ENCODE measurements at regions not wholly inside any gene's neighbourhood (a gene's known extent, or its start where the extent isn't known, plus 50 kb on each side); places are given as distances from the start of the nearest gene placed in this dataset.

DNA sequence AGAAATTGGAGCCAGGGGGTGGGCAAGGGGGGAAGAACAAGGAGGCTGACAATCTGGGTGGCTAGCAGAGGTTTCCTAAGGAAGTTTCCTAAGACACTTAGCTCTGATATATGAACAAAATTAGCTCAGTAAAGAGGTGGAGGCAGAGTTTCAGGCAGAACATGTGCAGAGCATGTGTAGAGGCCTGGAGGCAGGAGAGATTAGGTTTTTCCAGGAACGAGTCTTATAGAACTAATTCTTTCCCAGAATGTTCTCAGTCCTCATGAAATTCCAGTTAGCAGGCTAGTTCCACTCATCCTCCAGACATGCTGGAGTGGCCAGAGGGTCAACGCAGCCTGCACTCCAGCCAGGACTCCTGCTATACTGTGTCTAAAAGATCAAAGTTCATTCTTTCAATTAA, 184.7 kb downstream of the LACC1 start:
- Histone ChIP-seq H3K4me3 (ENCODE audit: insufficient read length, low read depth) (no peak overlapping the region), H3K9ac (ENCODE audit: insufficient read length, low read depth) (no peak overlapping the region), H3K9me3 (ENCODE audit: insufficient read depth, low read length) (peaks cover 8% of the 10 kb centered on the region; the same call in 1 of the 2 replicates), H3K36me3 (ENCODE audit: insufficient read depth, insufficient read length, low read length) (no peaks in the 10 kb centered on the region), H3K4me1 (ENCODE audit: insufficient read depth, insufficient read length) (no peaks in the 10 kb centered on the region), H3K27me3 (ENCODE audit: insufficient read depth, insufficient read length) (no peaks in the 10 kb centered on the region)
- TF ChIP-seq SUZ12 (IDR thresholded peaks at IDR 0.05; ENCODE audit: extremely low read depth, insufficient read depth, insufficient read length), result no peak
- TF ChIP-seq YY1 (IDR thresholded peaks at IDR 0.05; ENCODE audit: insufficient read depth, insufficient read length), result no peak
- TF ChIP-seq ZNF274 (IDR thresholded peaks at IDR 0.05; ENCODE audit: low read depth, low read length), result no peak
- DNase-seq (ENCODE audit: low read depth, low spot score), result no peak

DNA sequence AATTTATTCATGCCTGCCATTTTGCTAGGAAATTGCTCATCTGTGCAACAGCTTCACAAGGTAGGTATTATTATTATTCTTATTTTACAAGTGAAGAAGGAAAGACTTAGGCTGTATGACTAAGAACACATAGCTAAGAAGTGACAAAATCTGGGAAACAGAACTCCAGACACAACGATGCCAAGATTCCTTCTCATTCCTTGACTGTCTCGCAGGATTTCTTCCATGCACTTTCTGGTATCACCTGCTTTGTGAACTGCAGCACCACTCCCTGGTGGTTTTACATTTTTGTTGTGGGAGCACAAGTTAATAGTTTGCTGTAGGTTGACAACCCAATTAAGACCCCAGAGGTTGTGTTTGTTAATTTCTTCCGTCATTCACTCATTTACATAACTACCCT, 188.5 kb downstream of the LACC1 start:
- Histone ChIP-seq H3K9me3 (ENCODE audit: insufficient read depth, low read length) (peaks cover 8% of the 10 kb centered on the region; the same call in 1 of the 2 replicates), H3K4me1 (ENCODE audit: insufficient read depth, insufficient read length) (no peaks in the 10 kb centered on the region), H3K4me3 (ENCODE audit: insufficient read length, low read depth) (no peak overlapping the region), H3K27me3 (ENCODE audit: insufficient read depth, insufficient read length) (no peaks in the 10 kb centered on the region), H3K9ac (ENCODE audit: insufficient read length, low read depth) (no peak overlapping the region), H3K36me3 (ENCODE audit: insufficient read depth, insufficient read length, low read length) (no peaks in the 10 kb centered on the region)
- no peak for TF ChIP-seq ZNF274 (IDR thresholded peaks at IDR 0.05; ENCODE audit: low read depth, low read length)
- no peak for TF ChIP-seq YY1 (IDR thresholded peaks at IDR 0.05; ENCODE audit: insufficient read depth, insufficient read length)
- TF ChIP-seq SUZ12 (IDR thresholded peaks at IDR 0.05; ENCODE audit: extremely low read depth, insufficient read depth, insufficient read length), result no peak
- DNase-seq (ENCODE audit: low read depth, low spot score), result no peak

DNA sequence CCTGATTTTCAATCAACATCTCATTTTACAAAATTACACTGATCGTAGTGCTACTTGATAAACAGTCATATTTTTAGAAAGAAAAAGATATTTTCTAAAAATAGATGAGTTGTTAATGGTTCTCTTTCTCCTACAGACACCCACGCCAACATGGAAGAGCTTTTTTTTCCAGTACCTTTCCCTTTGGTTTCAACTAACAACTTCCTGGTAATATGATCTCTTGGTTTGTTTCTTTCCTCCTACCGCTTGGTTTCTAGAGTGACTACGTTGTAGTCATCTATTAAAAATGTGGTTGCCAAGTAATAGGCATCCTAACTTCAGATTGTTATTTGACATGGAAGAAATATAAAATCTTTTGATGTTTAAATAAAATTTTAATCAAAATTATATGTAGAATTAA, 189.0 kb downstream of the LACC1 start:
- Histone ChIP-seq H3K4me1 (ENCODE audit: insufficient read depth, insufficient read length) (no peaks in the 10 kb centered on the region), H3K27me3 (ENCODE audit: insufficient read depth, insufficient read length) (no peaks in the 10 kb centered on the region), H3K4me3 (ENCODE audit: insufficient read length, low read depth) (no peak overlapping the region), H3K9me3 (ENCODE audit: insufficient read depth, low read length) (peaks cover 8% of the 10 kb centered on the region; the same call in 1 of the 2 replicates), H3K9ac (ENCODE audit: insufficient read length, low read depth) (no peak overlapping the region), H3K36me3 (ENCODE audit: insufficient read depth, insufficient read length, low read length) (no peaks in the 10 kb centered on the region)
- TF ChIP-seq SUZ12 (IDR thresholded peaks at IDR 0.05; ENCODE audit: extremely low read depth, insufficient read depth, insufficient read length) (no peak), YY1 (IDR thresholded peaks at IDR 0.05; ENCODE audit: insufficient read depth, insufficient read length) (no peak), ZNF274 (IDR thresholded peaks at IDR 0.05; ENCODE audit: low read depth, low read length) (no peak)
- no peak for DNase-seq (ENCODE audit: low read depth, low spot score)

DNA sequence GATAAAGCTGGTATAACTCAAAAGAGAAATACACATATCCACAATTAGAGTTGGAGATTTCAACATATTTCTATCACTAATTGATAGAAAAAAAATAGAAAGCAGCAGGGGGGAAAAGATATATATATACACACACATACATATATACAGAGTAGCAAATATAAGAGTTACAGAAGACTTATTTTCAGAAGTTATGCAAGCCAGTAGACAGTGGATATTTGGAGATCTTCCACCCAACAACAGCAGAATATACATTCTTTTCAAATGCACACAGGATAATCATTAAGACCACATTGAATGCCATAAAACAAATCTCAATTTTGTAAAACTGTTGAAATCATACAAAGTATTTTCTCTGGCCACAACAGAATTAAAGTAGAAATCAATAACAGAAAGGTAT, 192.8 kb downstream of the LACC1 start:
- no peaks in the 10 kb centered on the region for H3K27me3 ChIP-seq (ENCODE audit: insufficient read depth, insufficient read length)
- peaks cover 8% of the 10 kb centered on the region; the same call in 1 of the 2 replicates for H3K9me3 ChIP-seq (ENCODE audit: insufficient read depth, low read length)
- TF ChIP-seq YY1 (IDR thresholded peaks at IDR 0.05; ENCODE audit: insufficient read depth, insufficient read length) (no peak), SUZ12 (IDR thresholded peaks at IDR 0.05; ENCODE audit: extremely low read depth, insufficient read depth, insufficient read length) (no peak), ZNF274 (IDR thresholded peaks at IDR 0.05; ENCODE audit: low read depth, low read length) (no peak)
- no peaks in the 10 kb centered on the region for H3K4me1 ChIP-seq (ENCODE audit: insufficient read depth, insufficient read length)
- no peak overlapping the region for H3K4me3 ChIP-seq (ENCODE audit: insufficient read length, low read depth)
- no peak overlapping the region for H3K9ac ChIP-seq (ENCODE audit: insufficient read length, low read depth)
- DNase-seq (ENCODE audit: low read depth, low spot score), result no peak
- H3K36me3 ChIP-seq (ENCODE audit: insufficient read depth, insufficient read length, low read length), result no peaks in the 10 kb centered on the region

DNA sequence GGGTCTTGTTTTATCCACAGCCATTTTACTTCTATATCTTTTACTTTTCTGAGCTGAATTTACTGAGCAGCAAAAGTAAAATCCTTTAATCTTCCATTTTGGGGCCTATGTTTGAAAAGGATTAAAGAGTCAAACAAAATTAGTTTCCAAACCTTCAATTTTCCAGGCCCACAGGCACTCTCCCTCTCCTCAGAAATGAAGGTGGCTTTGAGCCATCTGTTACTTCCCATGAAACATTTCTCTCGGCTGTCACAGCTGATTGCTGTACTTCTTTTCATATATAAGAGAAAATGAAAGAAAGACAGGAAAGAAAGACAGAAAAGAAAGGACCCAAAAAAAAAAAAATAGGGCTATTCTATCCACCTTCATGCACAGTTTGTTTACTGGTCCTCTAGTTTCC, 194.9 kb downstream of the LACC1 start:
- DNase-seq (ENCODE audit: low read depth, low spot score), result no peak
- Histone ChIP-seq H3K27me3 (ENCODE audit: insufficient read depth, insufficient read length) (no peaks in the 10 kb centered on the region), H3K9ac (ENCODE audit: insufficient read length, low read depth) (no peak overlapping the region), H3K4me1 (ENCODE audit: insufficient read depth, insufficient read length) (no peaks in the 10 kb centered on the region), H3K36me3 (ENCODE audit: insufficient read depth, insufficient read length, low read length) (no peaks in the 10 kb centered on the region), H3K4me3 (ENCODE audit: insufficient read length, low read depth) (no peak overlapping the region), H3K9me3 (ENCODE audit: insufficient read depth, low read length) (no peaks in the 10 kb centered on the region)
- TF ChIP-seq SUZ12 (IDR thresholded peaks at IDR 0.05; ENCODE audit: extremely low read depth, insufficient read depth, insufficient read length), result no peak
- no peak for TF ChIP-seq YY1 (IDR thresholded peaks at IDR 0.05; ENCODE audit: insufficient read depth, insufficient read length)
- no peak for TF ChIP-seq ZNF274 (IDR thresholded peaks at IDR 0.05; ENCODE audit: low read depth, low read length)

DNA sequence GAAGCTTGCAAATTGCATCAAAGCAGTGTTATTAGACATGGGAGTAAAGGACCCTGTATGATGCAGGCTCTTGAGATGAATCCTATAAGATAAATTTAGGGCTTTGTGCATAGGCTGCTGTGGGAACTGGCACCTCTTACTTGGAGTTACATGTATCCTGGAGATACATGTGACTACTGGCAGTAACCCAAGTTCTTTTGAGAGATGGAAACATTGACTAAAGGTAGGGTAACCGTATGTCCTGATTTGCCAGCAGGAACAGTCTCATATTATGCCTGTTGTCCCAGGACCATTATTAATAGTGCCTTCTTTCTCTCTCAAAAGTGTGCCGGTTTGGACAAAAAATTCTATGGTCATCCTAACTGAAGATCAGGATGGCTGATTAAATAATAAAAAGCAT, 195.4 kb downstream of the LACC1 start:
- no peaks in the 10 kb centered on the region for H3K27me3 ChIP-seq (ENCODE audit: insufficient read depth, insufficient read length)
- no peaks in the 10 kb centered on the region for H3K36me3 ChIP-seq (ENCODE audit: insufficient read depth, insufficient read length, low read length)
- H3K9ac ChIP-seq (ENCODE audit: insufficient read length, low read depth), result no peak overlapping the region
- TF ChIP-seq SUZ12 (IDR thresholded peaks at IDR 0.05; ENCODE audit: extremely low read depth, insufficient read depth, insufficient read length), result no peak
- TF ChIP-seq YY1 (IDR thresholded peaks at IDR 0.05; ENCODE audit: insufficient read depth, insufficient read length), result no peak
- no peak for TF ChIP-seq ZNF274 (IDR thresholded peaks at IDR 0.05; ENCODE audit: low read depth, low read length)
- DNase-seq (ENCODE audit: low read depth, low spot score), result no peak
- no peak overlapping the region for H3K4me3 ChIP-seq (ENCODE audit: insufficient read length, low read depth)
- H3K4me1 ChIP-seq (ENCODE audit: insufficient read depth, insufficient read length), result no peaks in the 10 kb centered on the region
- no peaks in the 10 kb centered on the region for H3K9me3 ChIP-seq (ENCODE audit: insufficient read depth, low read length)

DNA sequence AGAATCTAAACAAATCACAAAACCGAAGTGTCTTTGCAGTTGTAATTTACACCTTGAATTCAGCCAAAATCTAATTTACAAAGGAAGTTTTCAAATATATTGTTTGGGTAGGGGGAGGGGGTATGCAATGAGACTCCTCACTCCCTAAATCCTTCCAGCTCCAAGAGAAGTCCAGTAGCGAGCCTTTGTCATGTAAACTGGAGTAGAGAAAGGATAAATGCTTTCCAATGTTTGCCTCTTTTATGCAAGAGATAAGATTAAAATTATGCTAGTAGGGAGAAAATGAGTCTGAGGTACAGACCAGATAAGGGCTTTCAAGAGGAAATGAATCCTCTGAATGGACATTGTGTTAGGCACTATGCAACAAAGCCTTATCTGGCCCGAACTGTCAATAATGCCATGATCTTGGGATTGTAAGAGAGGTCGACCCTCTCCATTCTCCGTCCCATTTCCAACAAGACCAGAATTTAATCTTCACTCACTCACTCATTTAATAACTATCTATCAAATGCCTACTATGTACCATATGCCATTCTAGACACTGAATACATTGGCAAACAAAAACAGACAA, 199.2 kb downstream of the LACC1 start:
- H3K9me3 ChIP-seq (ENCODE audit: insufficient read depth, low read length), result peaks cover 3% of the 10 kb centered on the region; the same call in 1 of the 2 replicates
- no peaks in the 10 kb centered on the region for H3K4me1 ChIP-seq (ENCODE audit: insufficient read depth, insufficient read length)
- no peak for TF ChIP-seq SUZ12 (IDR thresholded peaks at IDR 0.05; ENCODE audit: extremely low read depth, insufficient read depth, insufficient read length)
- TF ChIP-seq YY1 (IDR thresholded peaks at IDR 0.05; ENCODE audit: insufficient read depth, insufficient read length), result no peak
- TF ChIP-seq ZNF274 (IDR thresholded peaks at IDR 0.05; ENCODE audit: low read depth, low read length), result no peak
- H3K9ac ChIP-seq (ENCODE audit: insufficient read length, low read depth), result no peak overlapping the region
- H3K4me3 ChIP-seq (ENCODE audit: insufficient read length, low read depth), result no peak overlapping the region
- peak; percentile 50 for DNase-seq (ENCODE audit: low read depth, low spot score)
- H3K36me3 ChIP-seq (ENCODE audit: insufficient read depth, insufficient read length, low read length), result no peaks in the 10 kb centered on the region
- H3K27me3 ChIP-seq (ENCODE audit: insufficient read depth, insufficient read length), result no peaks in the 10 kb centered on the region
